Heart right ventricle (tissue), 16 donors: ENCODE measurements at regions not wholly inside any gene's neighbourhood (a gene's known extent, or its start where the extent isn't known, plus 50 kb on each side); places are given as distances from the start of the nearest gene placed in this dataset.
A peak's percentile ranks its signal among the peaks of the same experiment; 100 is the strongest.

Source experiments
- ATAC-seq, 8 donors: fragments of 200-7000 bp; cut with Tn5 transposase; one replicate each; pipeline ENCODE4 v1.9.1; 2020; ENCODE audit warnings: mild to moderate bottlenecking in 8 of 8, moderate library complexity in 8 of 8, moderate number of reproducible peaks in 1 of 8
- DNase-seq, 2 donors: peaks; one replicate each; pipeline ENCODE4 v3.0.0-alpha.2; 2020
- H3K27ac ChIP-seq, 10 donors: fragments of 200-600 bp; sonication (generic) in 2 of 10; one replicate each; pipeline versions ENCODE4 v1.5.0 to v1.8.0; 2020 to 2022; ENCODE audit warnings: mild to moderate bottlenecking in 3 of 10
- H3K27me3 ChIP-seq, 7 donors: fragments of 200-600 bp; one replicate each; pipeline ENCODE4 v1.8.0; 2021 to 2022; ENCODE audit warnings: mild to moderate bottlenecking in 2 of 7
- H3K36me3 ChIP-seq, 9 donors: fragments of 200-600 bp; sonication (generic) in 1 of 9; one replicate each; pipeline versions ENCODE4 v1.5.0 to v1.8.0; 2020 to 2022; ENCODE audit warnings: mild to moderate bottlenecking in 2 of 9
- H3K4me1 ChIP-seq, 9 donors: fragments of 200-600 bp; sonication (generic) in 1 of 9; one replicate each; pipeline versions ENCODE4 v1.5.0 to v1.8.0; 2020 to 2022; ENCODE audit warnings: mild to moderate bottlenecking in 4 of 9
- H3K4me3 ChIP-seq, 10 donors: fragments of 200-600 bp; sonication (generic) in 2 of 10; one replicate each; pipeline versions ENCODE4 v1.5.0 to v1.8.0; 2020 to 2022; ENCODE audit warnings: mild to moderate bottlenecking in 7 of 10, moderate library complexity in 2 of 10
- H3K9me3 ChIP-seq, 11 donors: fragments of 200-600 bp in 10 of 11; sonication (generic) in 2 of 11; one replicate each; pipeline versions ENCODE4 v1.5.0 to v1.8.0; 2013 to 2022; ENCODE audit warnings: mild to moderate bottlenecking in 2 of 11, control low read depth in 1 of 11, moderate library complexity in 1 of 11
- CTCF ChIP-seq, 9 donors: fragments of 200-600 bp; sonication (generic) in 2 of 9; IDR thresholded peaks; one replicate each; pipeline versions ENCODE4 v1.5.0 to v1.8.0; 2021 to 2022; ENCODE audit warnings: antibody characterized with exemption in 9 of 9, mild to moderate bottlenecking in 5 of 9, moderate library complexity in 1 of 9
- WGBS, 2 donors: extraction: QIAGEN DNeasy Blood & Tissue Kit; methylation state at CpG; one replicate each; pipeline ENCODE4 v1.1.7; 2013; ENCODE audit warnings: inconsistent platforms in 1 of 2; 5-methylcytosine and 5-hydroxymethylcytosine counted together
- intact Hi-C, 10 donors: fragments of 100-400 bp; cut with DNase I; formaldehyde crosslinking; loops; one replicate each; pipeline versions ENCODE4 v1.11.1 to v1.14.2; 2022
- donor health status: Arrhythmogenic right ventricular cardiomyopathy.
- donor health status: ischemic (EF 13 %, LVEDD 7.1; RV severe dilation, severe dysfunction).
- donor health status: healthy with polysubstance abuse.
- donor health status: DM: no; HTN: yes; CAD: no.
- donor health status: DM: no; HTN: no; CAD: no.
- donor health status: ischemic (EF 25% LVEDD 6.9; RV normal size, moderate dysfunction).
- donor health status: ischemic (EF 25% LVEDD 5.7; RV mildly dilated, moderate dysfunction).
- donor health status: healthy.
- donor health status: DM: yes; HTN: yes; CAD: no.
- donor health status: Ischemic cardiomyopathy.
- donor health status: ischemic (EF 35%, LVEDD 5.7; RV mildly dilated, moderate dysfunction).
- donor health status: nonischemic (EF 11% LVEDD 7.7; RV severe dilation, severe dysfunction).
- donor health status: DM: yes; HTN: yes; CAD: no.
- donor health status: PGD.
- donor health status: ischemic (EF 29% LVEDD 5.4; RV normal size, mild dysfunction).
- donor health status: nonischemic (EF 23%, LVEDD 6.1; RV moderate dilation, normal function).

- intact Hi-C loops, result loop anchor here in 3 of 10 donors (5.0 to 10.0 kb wide), 4 partner anchors 33 to 78 kb away; no protein-coding TSS in a partner anchor
- Histone ChIP-seq H3K4me1 (peaks cover 9 to 79% (median 57%) of the 10 kb centered on the region in 9 donors), H3K36me3 (no peaks in the 10 kb centered on the region), H3K27ac (peak overlapping the region in 5 of 10 donors; percentile 22 to 95 (median 91)), H3K27me3 (no peaks in the 10 kb centered on the region), H3K9me3 (no peaks in the 10 kb centered on the region), H3K4me3 (no peak overlapping the region)
- ATAC-seq (no peak), DNase-seq (no peak)
- no peak for TF ChIP-seq CTCF (IDR thresholded peaks at IDR 0.05)
- 62 to 96% methylated on average over 3 of the region's 3 CpGs for WGBS, 2 donors
These were observed 150.9 kb upstream of the DMRT1 start for GRCh38 chr9:690517-691111.

- Histone ChIP-seq H3K9me3 (no peaks in the 10 kb centered on the region), H3K4me3 (no peak overlapping the region), H3K27ac (peak overlapping the region in 8 of 10 donors; percentile 86 to 95 (median 90)), H3K36me3 (no peaks in the 10 kb centered on the region), H3K4me1 (peaks cover 6 to 79% (median 57%) of the 10 kb centered on the region in 9 donors), H3K27me3 (no peaks in the 10 kb centered on the region)
- intact Hi-C loops, result loop anchor here in 3 of 10 donors (5.0 to 10.0 kb wide), 4 partner anchors 35 to 80 kb away; no protein-coding TSS in a partner anchor
- no peak for ATAC-seq
- 63 to 74% methylated on average over 3 of the region's 3 CpGs for WGBS, 2 donors
- TF ChIP-seq CTCF (IDR thresholded peaks at IDR 0.05), result no peak
- DNase-seq, result no peak
These were observed 149.6 kb upstream of the DMRT1 start for GRCh38 chr9:691825-692400.

GRCh38 chr9:692636-693129 is 148.8 kb upstream of the DMRT1 start:
- DNase-seq (no peak), ATAC-seq (no peak)
- TF ChIP-seq CTCF (IDR thresholded peaks at IDR 0.05), result no peak
- intact Hi-C loops, result loop anchor here in 3 of 10 donors (5.0 to 10.0 kb wide), 4 partner anchors 35 to 80 kb away; no protein-coding TSS in a partner anchor
- Histone ChIP-seq H3K4me1 (peaks cover 6 to 81% (median 63%) of the 10 kb centered on the region in 9 donors), H3K36me3 (no peaks in the 10 kb centered on the region), H3K9me3 (no peaks in the 10 kb centered on the region), H3K27ac (peak overlapping the region; percentile 84 to 95 (median 90)), H3K27me3 (no peaks in the 10 kb centered on the region), H3K4me3 (peak overlapping the region in 5 of 10 donors; percentile 46 to 55 (median 51))
- WGBS, 2 donors, result 76 to 79% methylated on average over 4 of the region's 4 CpGs

- peak; percentile 53 to 87 (median 76) for ATAC-seq
- DNase-seq, result peak in 1 of 2 donors; percentile 81
These were observed 148.1 kb upstream of the DMRT1 start for GRCh38 chr9:693201-694091.

More at GRCh38 chr9:693201-694091, 148.1 kb upstream of the DMRT1 start:
- peak overlapping the region in 9 of 10 donors; percentile 26 to 55 (median 46) for H3K4me3 ChIP-seq
- H3K27ac ChIP-seq, result peak overlapping the region; percentile 84 to 95 (median 90)
- TF ChIP-seq CTCF (IDR thresholded peaks at IDR 0.05), result no peak
- 1 to 2% methylated on average over 6 of the region's 6 CpGs for WGBS, 2 donors
- H3K27me3 ChIP-seq, result no peaks in the 10 kb centered on the region
- H3K4me1 ChIP-seq, result peaks cover 6 to 83% (median 67%) of the 10 kb centered on the region in 9 donors
- H3K9me3 ChIP-seq, result no peaks in the 10 kb centered on the region
- intact Hi-C loops, result loop anchor here in 3 of 10 donors (5.0 to 10.0 kb wide), 4 partner anchors 36 to 81 kb away; no protein-coding TSS in a partner anchor
- H3K36me3 ChIP-seq, result peaks cover 0 to 2% (median 0%) of the 10 kb centered on the region in 9 donors
